ENCODE measurements at regions not wholly inside any gene's neighbourhood (a gene's known extent, or its start where the extent isn't known, plus 50 kb on each side); places are given as distances from the start of the nearest gene placed in this dataset.

GRCh38 chr1:38614861-38615260 is 244.7 kb downstream of the RRAGC start:
- TF ChIP-seq CTCF (IDR thresholded peaks at IDR 0.05) (no peak), POLR2A (IDR thresholded peaks at IDR 0.05; ENCODE audit: low read depth) (no peak), POLR2AphosphoS5 (IDR thresholded peaks at IDR 0.05) (no peak)
